ENCODE measurements at regions not wholly inside any gene's neighbourhood (a gene's known extent, or its start where the extent isn't known, plus 50 kb on each side); places are given as distances from the start of the nearest gene placed in this dataset.
"Not testable (repeated sequence)": the region's sequence is repeated elsewhere in the genome, so short reads cannot be mapped to it uniquely, and the experiment has no call there.

DNA sequence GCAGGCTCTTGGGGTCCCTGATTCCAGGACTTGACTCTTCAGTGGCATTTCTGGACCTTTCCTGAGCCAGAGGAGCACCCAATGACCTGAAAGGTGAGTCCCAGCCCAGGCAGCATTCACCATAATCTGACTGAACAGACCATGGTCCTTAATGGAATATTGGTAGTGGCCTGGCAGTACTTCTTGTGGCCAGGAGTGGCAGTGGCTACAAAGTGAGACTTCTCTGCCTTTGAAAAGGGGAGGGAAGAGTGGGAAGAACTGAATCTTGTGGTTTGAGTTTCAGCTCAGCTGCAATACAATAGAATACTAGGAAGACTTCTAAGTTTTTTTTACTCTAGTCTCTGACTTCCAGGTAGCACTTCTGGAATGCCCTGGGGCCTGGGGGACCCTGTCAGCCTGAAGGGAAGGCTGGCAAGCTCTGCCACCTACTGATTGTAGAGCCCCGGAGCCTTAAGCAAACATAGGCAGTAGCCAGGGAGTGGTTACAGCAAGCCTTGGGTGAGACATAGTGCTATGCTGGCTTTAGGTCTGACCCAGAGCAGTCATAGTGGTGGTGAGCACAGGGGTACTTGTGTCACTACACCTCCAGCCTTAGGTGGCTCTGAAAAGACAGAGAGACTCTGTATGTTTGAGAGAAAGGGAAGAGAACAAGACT, 674.2 kb upstream of the MANEA start:
- DNase-seq (ENCODE audit: extremely low spot score in 2 of 2) = no peak
- no peak overlapping the region for H3K4me3 ChIP-seq
- H3K36me3 ChIP-seq = no peaks in the 10 kb centered on the region
- intact Hi-C loops (cut with DNase I) = no loop called here
- H3K4me1 ChIP-seq = no peaks in the 10 kb centered on the region
- H3K27me3 ChIP-seq = no peaks in the 10 kb centered on the region
- TF ChIP-seq POLR2AphosphoS5 (IDR thresholded peaks at IDR 0.05; ENCODE audit: insufficient read depth in 1 of 2, low read depth in 1 of 2) (no peak), POLR2A (IDR thresholded peaks at IDR 0.05) (no peak)
- TF ChIP-seq, protein P1, sequence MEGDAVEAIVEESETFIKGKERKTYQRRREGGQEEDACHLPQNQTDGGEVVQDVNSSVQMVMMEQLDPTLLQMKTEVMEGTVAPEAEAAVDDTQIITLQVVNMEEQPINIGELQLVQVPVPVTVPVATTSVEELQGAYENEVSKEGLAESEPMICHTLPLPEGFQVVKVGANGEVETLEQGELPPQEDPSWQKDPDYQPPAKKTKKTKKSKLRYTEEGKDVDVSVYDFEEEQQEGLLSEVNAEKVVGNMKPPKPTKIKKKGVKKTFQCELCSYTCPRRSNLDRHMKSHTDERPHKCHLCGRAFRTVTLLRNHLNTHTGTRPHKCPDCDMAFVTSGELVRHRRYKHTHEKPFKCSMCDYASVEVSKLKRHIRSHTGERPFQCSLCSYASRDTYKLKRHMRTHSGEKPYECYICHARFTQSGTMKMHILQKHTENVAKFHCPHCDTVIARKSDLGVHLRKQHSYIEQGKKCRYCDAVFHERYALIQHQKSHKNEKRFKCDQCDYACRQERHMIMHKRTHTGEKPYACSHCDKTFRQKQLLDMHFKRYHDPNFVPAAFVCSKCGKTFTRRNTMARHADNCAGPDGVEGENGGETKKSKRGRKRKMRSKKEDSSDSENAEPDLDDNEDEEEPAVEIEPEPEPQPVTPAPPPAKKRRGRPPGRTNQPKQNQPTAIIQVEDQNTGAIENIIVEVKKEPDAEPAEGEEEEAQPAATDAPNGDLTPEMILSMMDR (IDR thresholded peaks at IDR 0.05) = no peak
- no peaks in the 10 kb centered on the region for H3K9me3 ChIP-seq
- H3K27ac ChIP-seq = no peak overlapping the region

DNA sequence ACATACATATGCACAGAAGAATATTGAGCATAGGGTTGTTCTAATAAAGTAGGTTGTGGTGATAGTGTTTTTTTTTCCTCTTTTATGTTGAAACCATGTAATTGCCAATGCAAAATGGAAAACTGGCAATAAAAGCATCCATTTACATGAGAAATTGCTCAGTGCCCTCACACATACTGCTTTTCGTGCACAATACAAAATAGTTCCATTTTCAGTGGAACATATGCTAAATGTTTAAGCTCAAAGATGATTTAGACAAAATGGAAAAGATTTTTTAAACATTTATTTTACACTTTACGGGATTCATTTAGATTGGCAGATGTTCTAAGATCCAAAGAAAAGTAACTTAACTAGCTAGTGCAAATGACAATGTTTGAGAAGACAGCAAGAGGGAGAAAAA, 678.1 kb upstream of the MANEA start:
- Histone ChIP-seq H3K4me3 (no peak overlapping the region), H3K27ac (no peak overlapping the region), H3K27me3 (no peaks in the 10 kb centered on the region), H3K9me3 (no peaks in the 10 kb centered on the region), H3K36me3 (no peaks in the 10 kb centered on the region), H3K4me1 (no peaks in the 10 kb centered on the region)
- DNase-seq (ENCODE audit: extremely low spot score in 2 of 2) = no peak
- no peak for TF ChIP-seq POLR2AphosphoS5 (IDR thresholded peaks at IDR 0.05; ENCODE audit: insufficient read depth in 1 of 2, low read depth in 1 of 2)
- TF ChIP-seq POLR2A (IDR thresholded peaks at IDR 0.05) = no peak
- TF ChIP-seq, protein P1 (IDR thresholded peaks at IDR 0.05) = no peak
- intact Hi-C loops (cut with DNase I) = no loop called here

DNA sequence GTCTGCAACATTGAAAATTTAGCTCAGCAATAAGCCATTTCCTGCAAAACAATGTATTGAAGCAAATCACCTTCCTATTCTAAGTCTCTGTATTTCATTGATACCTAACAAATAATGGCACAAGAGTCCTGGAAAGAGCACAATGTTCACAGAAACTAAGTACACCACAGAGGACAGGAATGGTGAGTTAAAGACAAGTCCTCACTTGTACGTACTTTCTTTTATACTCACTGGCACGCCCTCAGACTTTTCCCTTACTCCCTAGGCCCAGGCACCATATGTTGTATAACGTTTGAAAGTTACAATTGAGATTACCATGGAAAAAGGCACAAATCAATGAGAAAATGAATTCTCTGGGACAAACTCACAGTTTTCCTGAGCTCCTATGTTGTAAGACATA, 683.0 kb upstream of the MANEA start:
- intact Hi-C loops (cut with DNase I) = no loop called here
- no peak for DNase-seq (ENCODE audit: extremely low spot score in 2 of 2)
- Histone ChIP-seq H3K4me3 (no peak overlapping the region), H3K36me3 (no peaks in the 10 kb centered on the region), H3K27me3 (no peaks in the 10 kb centered on the region), H3K9me3 (no peaks in the 10 kb centered on the region), H3K4me1 (no peaks in the 10 kb centered on the region), H3K27ac (no peak overlapping the region)
- TF ChIP-seq POLR2AphosphoS5 (IDR thresholded peaks at IDR 0.05; ENCODE audit: insufficient read depth in 1 of 2, low read depth in 1 of 2) (no peak), POLR2A (IDR thresholded peaks at IDR 0.05) (no peak)
- TF ChIP-seq, protein P1 (IDR thresholded peaks at IDR 0.05) = no peak

DNA sequence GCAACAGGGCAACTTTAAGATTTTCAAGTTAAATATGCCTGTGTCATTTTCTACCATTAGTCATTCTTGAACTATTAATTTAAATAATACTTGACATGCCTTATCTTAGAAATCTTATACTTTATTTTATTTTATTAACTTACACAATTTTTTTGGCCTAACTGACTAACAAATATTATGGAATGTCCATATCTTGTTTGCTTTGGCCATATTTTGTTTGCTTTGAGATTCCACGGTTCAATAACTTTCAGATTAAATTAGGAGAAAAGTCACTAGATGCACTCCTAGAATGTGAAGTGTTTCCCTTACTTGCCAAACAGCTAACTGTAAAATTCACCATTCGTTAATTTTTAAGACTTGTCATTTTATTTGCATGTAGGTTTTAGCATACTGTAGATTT, 684.0 kb upstream of the MANEA start:
- Histone ChIP-seq H3K9me3 (no peaks in the 10 kb centered on the region), H3K4me1 (no peaks in the 10 kb centered on the region), H3K27me3 (no peaks in the 10 kb centered on the region), H3K4me3 (no peak overlapping the region), H3K27ac (no peak overlapping the region), H3K36me3 (no peaks in the 10 kb centered on the region)
- DNase-seq (ENCODE audit: extremely low spot score in 2 of 2) = no peak
- intact Hi-C loops (cut with DNase I) = no loop called here
- TF ChIP-seq, protein P1 (IDR thresholded peaks at IDR 0.05) = no peak
- TF ChIP-seq POLR2A (IDR thresholded peaks at IDR 0.05) (no peak), POLR2AphosphoS5 (IDR thresholded peaks at IDR 0.05; ENCODE audit: insufficient read depth in 1 of 2, low read depth in 1 of 2) (no peak)

DNA sequence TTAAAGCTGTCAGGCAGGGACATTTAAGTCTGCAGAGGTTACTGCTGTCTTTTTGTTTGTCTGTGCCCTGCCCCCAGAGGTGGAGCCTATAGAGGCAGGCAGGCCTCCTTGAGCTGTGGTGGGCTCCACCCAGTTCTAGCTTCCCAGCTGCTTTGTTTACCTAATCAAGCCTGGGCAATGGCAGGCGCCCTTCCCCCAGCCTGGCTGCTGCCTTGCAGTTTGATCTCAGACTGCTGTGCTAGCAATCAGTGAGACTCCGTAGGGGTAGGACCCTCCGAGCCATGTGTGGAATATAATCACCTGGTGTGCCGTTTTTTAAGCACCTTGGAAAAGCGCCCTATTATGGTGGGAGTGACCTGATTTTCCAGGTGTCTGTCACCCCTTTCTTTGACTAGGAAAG, 703.5 kb upstream of the MANEA start:
- H3K9me3 ChIP-seq; H3K4me3 ChIP-seq; DNase-seq (ENCODE audit: extremely low spot score in 2 of 2); H3K4me1 ChIP-seq; H3K27ac ChIP-seq; H3K27me3 ChIP-seq; H3K36me3 ChIP-seq; intact Hi-C loops (cut with DNase I): not testable (repeated sequence)
